ENCODE measurements at regions not wholly inside any gene's neighbourhood (a gene's known extent, or its start where the extent isn't known, plus 50 kb on each side); places are given as distances from the start of the nearest gene placed in this dataset.

GRCh38 chr5:98518754-98519153, 254.7 kb upstream of the RGMB start:
- peak overlapping the region in 1 of 7 donors; percentile 59 for H3K27ac Mint-ChIP-seq
- H2AFZ ChIP-seq (ENCODE audit: insufficient read depth, low read depth, low read length, poor library complexity, severe bottlenecking): no peak overlapping the region
- no peak overlapping the region for H3K4me3 Mint-ChIP-seq
- H3K79me2 ChIP-seq (ENCODE audit: insufficient read depth, low read length): no peaks in the 10 kb centered on the region
- no peaks in the 10 kb centered on the region for H3K4me1 ChIP-seq (ENCODE audit: control insufficient read depth in 1 of 2, insufficient read depth in 2 of 2, low read length in 2 of 2)
- TF ChIP-seq CTCF (IDR thresholded peaks at IDR 0.05): no peak
- no peaks in the 10 kb centered on the region for H3K27me3 ChIP-seq (ENCODE audit: control insufficient read depth in 2 of 2, insufficient read depth in 2 of 2, low read length in 2 of 2)
- H3K27ac ChIP-seq (ENCODE audit: low read depth in 1 of 2, low read length in 2 of 2): no peak overlapping the region
- no peaks in the 10 kb centered on the region for H3K36me3 Mint-ChIP-seq
- H3K9ac ChIP-seq (ENCODE audit: insufficient read depth, low read length, poor library complexity, severe bottlenecking): no peak overlapping the region
- H3K4me3 ChIP-seq (replicated peaks in 1 of 3; ENCODE audit: low read depth in 2 of 3, low read length in 3 of 3): no peak overlapping the region
- no peaks in the 10 kb centered on the region for H3K4me1 Mint-ChIP-seq
- no peaks in the 10 kb centered on the region for H3K36me3 ChIP-seq (replicated peaks in 1 of 2; ENCODE audit: control insufficient read depth in 1 of 2, insufficient read depth in 2 of 2, low read length in 2 of 2)
- no peak for DNase-seq
- no CpG with 5 or more reads among the region's 1 CpG for WGBS (ENCODE audit: insufficient coverage)
- intact Hi-C loops (cut with micrococcal nuclease): no loop called here
- no peaks in the 10 kb centered on the region for H4K20me1 ChIP-seq (ENCODE audit: insufficient read depth, low read length)
- H3K4me2 ChIP-seq (replicated peaks; ENCODE audit: extremely low read depth, low read length, poor library complexity, severe bottlenecking): no peak overlapping the region
- H3K27me3 Mint-ChIP-seq (ENCODE audit: low read depth in 3 of 3): no peaks in the 10 kb centered on the region
- no peaks in the 10 kb centered on the region for H3K9me3 ChIP-seq (replicated peaks in 1 of 2; ENCODE audit: control insufficient read depth in 1 of 2, insufficient read depth in 1 of 2, low read length in 2 of 2)
- no peaks in the 10 kb centered on the region for H3K9me3 Mint-ChIP-seq

DNA sequence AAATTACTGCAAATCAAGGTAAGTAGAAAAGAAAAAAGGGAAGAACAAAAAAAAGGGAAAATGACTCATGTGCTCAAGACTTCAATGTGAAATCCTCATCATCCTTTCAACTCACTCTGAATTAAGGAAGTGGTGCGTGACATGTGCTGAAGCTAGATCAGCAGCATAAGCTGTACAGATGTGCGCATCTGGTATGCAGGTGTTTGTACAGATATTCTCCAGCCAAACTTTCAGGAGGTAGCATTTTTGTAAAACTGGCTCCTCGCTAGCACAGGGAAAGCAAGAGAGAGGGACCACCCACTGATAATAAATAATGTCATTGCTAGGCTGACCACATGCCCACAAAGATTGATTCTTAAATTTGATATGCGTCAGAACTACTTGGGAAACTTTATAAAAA, 253.9 kb upstream of the RGMB start:
- Mint-ChIP-seq H3K36me3 (no peaks in the 10 kb centered on the region), H3K9me3 (no peaks in the 10 kb centered on the region), H3K4me1 (no peaks in the 10 kb centered on the region), H3K4me3 (no peak overlapping the region), H3K27ac (no peak overlapping the region), H3K27me3 (ENCODE audit: low read depth in 3 of 3) (no peaks in the 10 kb centered on the region)
- H3K27ac ChIP-seq (ENCODE audit: low read depth in 1 of 2, low read length in 2 of 2): no peak overlapping the region
- H4K20me1 ChIP-seq (ENCODE audit: insufficient read depth, low read length): no peaks in the 10 kb centered on the region
- no peak overlapping the region for H3K4me2 ChIP-seq (replicated peaks; ENCODE audit: extremely low read depth, low read length, poor library complexity, severe bottlenecking)
- no peak overlapping the region for H2AFZ ChIP-seq (ENCODE audit: insufficient read depth, low read depth, low read length, poor library complexity, severe bottlenecking)
- no peak for DNase-seq
- H3K27me3 ChIP-seq (ENCODE audit: control insufficient read depth in 2 of 2, insufficient read depth in 2 of 2, low read length in 2 of 2): no peaks in the 10 kb centered on the region
- H3K4me1 ChIP-seq (ENCODE audit: control insufficient read depth in 1 of 2, insufficient read depth in 2 of 2, low read length in 2 of 2): no peaks in the 10 kb centered on the region
- H3K36me3 ChIP-seq (replicated peaks in 1 of 2; ENCODE audit: control insufficient read depth in 1 of 2, insufficient read depth in 2 of 2, low read length in 2 of 2): no peaks in the 10 kb centered on the region
- 13% methylated on average over 1 of the region's 4 CpGs for WGBS (ENCODE audit: insufficient coverage)
- no peaks in the 10 kb centered on the region for H3K9me3 ChIP-seq (replicated peaks in 1 of 2; ENCODE audit: control insufficient read depth in 1 of 2, insufficient read depth in 1 of 2, low read length in 2 of 2)
- intact Hi-C loops (cut with micrococcal nuclease): no loop called here
- H3K9ac ChIP-seq (ENCODE audit: insufficient read depth, low read length, poor library complexity, severe bottlenecking): no peak overlapping the region
- no peak overlapping the region for H3K4me3 ChIP-seq (replicated peaks in 1 of 3; ENCODE audit: low read depth in 2 of 3, low read length in 3 of 3)
- no peak for TF ChIP-seq CTCF (IDR thresholded peaks at IDR 0.05)
- no peaks in the 10 kb centered on the region for H3K79me2 ChIP-seq (ENCODE audit: insufficient read depth, low read length)
